ENCODE measurements at regions not wholly inside any gene's neighbourhood (a gene's known extent, or its start where the extent isn't known, plus 50 kb on each side); places are given as distances from the start of the nearest gene placed in this dataset.
"Not testable (repeated sequence)": the region's sequence is repeated elsewhere in the genome, so short reads cannot be mapped to it uniquely, and the experiment has no call there.

DNA sequence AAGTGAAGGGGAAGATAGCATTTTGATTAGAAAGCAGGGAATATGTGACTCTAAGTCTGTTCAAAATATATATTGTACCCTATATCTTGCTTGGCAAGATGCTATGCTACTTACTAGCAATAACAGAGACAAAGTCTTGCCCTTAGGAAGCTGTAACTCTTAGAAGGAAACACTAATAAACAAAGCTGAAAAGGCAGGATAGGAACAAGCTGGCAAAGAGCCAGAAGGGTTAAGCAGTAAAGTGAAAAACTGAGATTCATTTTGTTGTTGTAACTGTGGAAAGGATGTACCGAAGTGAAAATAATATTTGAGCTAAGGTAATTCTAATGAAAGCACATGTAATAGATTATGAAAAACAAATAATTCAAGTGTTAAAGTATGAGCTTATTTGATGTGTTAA is 527.1 kb upstream of the FLRT2 start:
- DNase-seq = no peak

DNA sequence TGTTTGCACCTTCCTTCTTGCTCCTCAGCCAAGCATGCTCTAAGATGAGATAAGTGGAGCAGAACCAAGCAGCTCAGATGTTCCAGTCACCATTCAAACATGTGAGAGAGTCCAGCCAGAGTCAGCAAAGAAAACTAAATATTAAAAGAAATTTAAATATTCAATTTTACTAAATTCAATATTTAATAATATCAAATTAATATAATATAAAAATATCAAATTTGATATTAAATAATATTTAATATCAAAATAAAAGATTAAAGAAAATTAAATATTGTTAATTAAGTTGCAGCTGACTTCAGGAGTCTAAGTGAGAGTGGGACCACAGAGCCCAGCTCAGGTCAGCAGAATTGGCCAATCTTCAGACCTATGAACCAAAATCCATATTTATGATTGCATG is 526.1 kb upstream of the FLRT2 start:
- no peak for DNase-seq

DNA sequence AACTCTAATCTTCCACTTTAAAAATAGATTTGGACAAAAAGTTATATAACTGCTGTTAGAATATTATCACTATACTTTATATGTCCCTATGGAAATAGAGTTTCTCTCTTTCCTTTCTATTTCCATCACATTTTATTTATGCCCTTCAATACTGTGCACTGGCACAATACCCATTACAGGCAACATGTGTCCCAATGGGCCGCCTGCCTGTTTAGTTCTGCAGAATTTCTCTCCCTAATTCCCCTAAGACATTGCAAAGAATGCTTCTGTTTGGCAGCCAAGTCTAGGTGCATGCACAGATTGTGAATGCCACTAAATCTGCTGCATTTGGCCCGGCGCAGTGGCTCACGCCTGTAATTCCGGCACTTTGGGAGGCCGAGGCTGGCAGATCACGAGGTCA is 520.4 kb upstream of the FLRT2 start:
- DNase-seq = no peak

DNA sequence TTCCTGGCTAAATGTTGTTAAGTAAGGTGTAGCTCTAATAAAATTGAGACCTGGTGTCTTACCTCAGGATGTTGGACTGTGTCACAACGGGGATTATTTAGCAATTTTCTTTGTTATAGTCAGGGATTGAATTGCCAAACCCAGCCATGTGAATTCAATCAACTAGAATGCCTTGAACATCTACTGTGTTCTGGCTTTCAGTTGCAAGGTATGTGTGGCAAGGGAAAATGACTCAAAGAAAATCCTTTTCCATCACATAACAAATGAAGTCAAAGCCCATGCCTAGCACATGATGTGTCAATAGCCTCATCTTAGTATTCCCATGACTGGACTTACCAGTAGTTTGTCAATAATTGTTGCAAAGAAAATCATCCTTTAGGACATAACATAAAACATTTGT is 519.8 kb upstream of the FLRT2 start:
- no peak for DNase-seq

DNA sequence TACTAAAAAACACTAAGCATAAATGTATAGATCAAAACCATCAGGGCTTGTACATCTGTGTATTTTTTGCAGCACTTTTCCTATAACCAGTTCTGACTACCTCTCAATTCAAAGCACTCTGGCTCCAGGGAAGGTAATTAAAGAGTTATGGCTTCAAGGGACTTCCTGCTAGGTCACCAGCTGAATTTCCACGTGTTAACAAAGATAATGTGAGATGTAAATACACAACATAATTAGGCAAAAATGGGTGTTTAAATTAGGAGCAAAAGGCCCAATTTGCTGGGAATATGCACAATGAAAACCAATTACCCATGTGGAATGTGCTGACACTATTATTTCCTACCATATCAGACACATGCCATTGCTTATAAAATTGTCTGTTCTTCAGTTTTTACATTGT is 513.4 kb upstream of the FLRT2 start:
- no peak for DNase-seq

DNA sequence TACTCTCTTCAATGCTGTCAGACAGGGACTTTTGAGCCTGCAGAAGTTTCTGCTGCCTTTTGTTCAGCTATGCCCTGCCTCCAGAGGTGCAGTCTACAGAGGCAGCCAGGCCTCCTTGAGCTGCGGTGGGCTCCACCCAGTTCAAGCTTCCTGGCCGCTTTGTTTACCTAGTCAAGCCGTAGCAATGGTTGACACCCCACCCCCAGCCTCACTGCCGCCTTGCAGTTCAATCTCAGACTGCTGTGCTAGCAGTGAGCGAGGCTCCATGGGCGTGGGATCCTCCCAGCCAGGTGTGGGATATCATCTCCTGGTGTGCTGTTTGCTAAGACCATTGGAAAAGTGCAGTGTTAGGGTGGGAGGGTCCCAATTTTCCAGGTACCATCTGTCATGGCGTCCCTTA is 506.1 kb upstream of the FLRT2 start:
- DNase-seq = not testable (repeated sequence)

DNA sequence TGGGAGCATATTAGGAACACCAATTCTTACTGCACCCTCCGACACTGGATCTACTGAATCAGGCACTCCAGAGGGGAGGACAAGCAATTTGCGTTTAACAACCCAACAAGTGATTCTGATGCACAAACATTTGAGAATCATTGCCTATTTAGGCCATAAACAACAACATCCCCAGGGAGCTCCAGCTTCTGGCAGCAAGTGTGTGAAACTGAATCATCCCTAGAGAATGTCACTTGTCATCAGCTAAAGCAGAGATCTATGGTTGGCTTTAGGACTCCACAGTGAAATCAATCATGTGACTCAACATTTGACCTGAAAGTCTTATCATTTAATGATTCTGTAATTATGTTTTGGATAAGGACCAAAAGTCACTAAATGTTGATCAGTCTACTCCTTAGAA is 505.0 kb upstream of the FLRT2 start:
- no peak for DNase-seq

DNA sequence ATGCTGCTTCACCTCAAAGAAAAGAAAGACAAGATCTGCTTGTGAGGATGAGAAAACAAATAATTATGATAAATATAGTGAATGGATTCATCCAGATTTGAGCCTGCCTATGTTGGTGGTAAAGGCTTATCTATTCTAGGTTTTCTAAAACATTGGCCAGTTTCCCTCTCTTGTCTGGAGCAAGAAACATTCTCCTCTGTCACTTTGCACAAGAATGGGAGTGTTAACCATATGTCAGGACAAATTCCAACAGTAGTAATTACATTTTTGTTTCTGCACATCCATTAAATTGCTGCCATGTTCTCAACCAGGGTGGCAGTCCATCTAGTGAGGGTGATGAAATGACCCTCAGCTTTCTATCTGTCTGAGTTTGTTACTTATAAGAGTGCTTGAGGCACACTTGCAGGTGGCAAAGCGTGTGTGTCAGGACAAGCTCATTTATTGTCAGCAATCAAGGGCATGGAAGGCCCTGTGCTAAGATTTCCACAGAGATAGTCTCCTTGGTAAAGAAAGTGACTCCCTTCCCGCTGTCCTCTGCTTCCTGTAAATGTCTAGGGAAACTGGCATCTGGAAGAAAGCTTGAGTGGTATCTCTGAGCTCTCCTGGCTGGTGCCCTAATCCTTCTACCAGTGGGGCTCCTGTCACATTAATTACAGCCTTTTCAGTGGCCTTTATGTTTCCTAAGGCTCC is 502.1 kb upstream of the FLRT2 start:
- DNase-seq = no peak

DNA sequence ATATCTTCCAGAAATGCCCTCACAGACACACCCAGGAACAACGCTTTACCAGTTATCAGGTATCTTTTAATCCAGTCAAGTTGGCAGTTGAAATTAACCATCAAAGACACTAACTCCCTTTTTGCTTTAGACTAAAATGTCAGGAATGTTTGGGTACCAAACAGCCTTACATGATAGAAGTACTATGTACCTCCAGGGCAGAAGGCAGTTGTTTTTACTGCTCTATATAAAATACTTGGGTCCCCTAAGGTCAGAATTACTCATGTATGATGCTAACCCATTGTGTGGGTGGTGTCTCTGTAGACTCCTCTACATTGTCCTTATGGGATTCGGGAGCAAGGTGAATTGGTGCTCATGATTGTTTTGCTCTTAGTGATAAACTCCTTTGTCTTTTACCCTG is 492.5 kb upstream of the FLRT2 start:
- DNase-seq = no peak

DNA sequence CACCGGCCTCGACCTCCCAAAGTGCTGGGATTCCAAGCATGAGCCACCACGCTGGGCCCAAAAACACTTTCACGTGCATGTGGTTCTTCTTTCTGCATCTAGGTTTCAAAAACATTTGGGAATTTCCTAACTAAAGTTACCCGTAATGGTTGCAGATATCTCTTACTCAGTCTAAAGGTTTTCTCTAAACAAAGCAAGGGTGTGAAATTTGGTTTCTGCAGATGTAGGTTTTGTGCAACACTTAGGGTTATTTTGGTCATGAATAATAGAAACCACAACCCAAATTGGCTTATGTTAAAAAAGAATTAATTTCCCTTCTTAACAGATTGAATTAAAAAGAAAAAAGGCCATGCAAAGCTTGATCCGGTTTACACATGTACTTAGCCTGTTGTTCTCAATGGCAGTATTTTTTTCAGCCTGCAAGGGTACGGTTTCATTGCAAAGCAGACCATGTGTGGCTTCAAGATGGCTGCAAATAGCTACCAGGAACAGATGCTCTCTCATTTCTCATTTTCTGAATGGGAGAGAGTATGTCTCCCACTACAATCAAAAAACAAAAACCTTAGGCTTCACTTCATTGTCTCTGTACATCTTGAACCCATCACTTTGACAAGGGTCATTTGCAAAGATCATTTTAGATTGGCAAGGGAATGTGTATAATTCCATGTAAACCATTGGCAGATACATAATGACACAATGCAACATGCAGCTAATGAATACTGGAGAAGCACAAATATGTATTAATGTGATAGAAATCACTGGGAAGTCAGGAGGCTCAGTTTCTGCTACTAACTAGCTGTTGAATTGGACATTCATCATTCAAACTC is 491.2 kb upstream of the FLRT2 start:
- no peak for DNase-seq

DNA sequence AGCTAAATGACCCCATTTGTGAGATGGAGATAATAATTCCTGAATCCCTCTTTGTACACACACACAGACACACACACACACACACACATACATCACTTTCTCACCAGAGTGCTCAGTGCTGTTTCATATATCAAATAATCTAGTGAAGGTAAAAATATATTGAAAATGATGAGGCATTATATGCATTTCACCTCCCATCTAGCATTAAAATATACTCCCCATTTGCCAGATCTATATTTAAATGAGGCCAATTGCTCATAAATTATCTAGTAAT is 490.7 kb upstream of the FLRT2 start:
- DNase-seq = no peak

DNA sequence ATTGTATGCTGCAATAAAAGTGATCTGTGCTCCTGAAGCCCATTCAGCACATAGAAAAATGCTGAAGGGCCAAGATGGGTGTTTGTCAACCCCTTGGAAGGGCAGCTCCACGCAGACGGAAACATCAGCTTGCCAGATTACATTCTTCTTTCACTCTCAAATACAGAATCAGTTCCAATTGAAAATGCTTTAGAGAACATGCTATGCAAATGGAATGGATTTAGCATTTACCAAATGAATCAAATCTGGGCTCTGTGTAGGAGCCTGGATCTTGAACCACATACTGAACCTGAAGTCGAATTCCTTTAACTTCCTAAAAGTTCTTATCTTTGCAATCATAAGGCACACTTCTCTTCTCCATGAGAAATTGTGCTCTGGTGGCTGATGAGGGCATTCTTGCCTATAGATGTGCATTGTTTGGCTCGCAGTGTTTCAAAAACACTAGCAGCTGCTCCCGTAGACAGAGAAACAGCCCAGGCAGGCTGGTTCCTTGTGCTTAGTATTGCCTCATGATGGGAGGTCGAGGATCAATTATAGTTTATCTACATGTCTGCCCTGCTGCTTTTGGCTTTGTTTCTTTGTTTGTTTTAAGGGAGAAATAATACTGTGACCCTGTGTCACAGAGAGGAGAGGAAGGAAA is 489.8 kb upstream of the FLRT2 start:
- peak; percentile 63 for DNase-seq

DNA sequence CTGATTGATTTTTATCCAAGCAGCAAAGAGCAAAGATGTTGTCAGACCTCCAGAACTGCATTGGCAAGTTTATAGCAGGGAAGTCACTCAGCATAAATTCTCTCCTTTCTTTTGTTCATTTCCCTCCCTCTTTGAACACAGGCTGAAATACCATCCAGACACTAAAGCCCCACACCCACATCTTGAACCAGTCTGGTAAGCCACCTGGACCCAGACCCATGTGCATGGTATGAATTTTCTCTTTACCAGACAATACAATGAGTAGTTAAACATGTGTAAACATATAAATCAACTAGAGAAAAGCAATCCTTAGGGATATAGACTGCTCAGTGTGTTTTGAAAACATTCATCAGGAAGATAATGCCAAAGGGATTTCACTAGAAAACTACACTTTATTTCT is 488.3 kb upstream of the FLRT2 start:
- peak; percentile 70 for DNase-seq

DNA sequence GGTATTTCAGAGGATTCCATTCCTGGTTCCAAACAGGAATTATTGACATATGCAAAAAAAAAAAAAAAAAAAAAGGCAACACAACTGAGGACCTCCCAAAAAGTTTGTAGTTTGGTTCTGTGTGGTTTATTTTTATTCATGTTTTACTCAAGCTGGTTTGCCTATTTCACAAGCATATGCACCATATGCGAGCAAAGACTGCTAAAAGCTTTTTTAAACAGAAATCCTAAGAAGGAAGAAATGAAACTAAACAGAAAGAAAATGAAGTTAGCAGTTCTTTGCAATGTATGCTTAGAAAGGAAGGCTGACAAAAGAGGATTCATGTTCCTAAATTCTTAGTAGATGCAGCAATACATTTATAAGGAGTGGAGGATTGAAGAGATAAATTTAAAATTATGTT is 487.6 kb upstream of the FLRT2 start:
- DNase-seq = no peak

DNA sequence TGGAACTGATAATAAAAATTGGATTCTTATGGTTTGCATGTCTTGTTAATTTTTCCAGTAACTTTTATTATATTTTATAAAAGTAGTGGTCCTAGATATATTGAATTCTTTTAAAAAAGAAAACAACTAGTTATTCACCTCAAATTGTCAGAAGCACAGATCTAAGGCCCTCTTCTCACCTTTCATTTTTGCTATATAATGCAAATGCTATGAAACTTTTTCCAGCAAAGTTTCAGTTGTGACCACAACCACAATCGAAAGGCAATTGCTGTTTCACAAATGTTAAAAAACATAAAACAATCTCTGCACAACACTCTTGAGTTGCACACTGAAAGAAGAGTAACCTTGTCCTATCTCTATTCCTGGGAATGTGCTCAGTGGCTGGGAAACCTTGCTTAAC is 479.8 kb upstream of the FLRT2 start:
- DNase-seq = no peak

DNA sequence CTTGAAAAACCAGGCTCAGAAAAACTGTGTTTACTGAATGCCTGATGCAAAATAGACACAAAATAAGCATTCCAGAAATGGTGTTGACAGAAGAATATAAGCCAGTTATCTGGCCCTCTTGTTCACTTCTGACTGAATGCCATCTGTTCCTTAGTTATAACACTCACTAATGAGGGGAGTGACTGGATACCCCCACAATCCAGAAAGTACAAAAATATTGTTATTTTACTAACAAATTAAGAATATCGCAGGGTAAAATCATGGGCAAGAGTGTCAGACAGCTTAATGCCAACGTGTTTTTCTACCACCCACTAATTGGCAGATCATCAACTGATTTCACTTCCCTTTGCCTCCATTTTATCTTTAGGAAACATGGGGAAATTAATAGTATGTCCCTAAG is 477.3 kb upstream of the FLRT2 start:
- no peak for DNase-seq

DNA sequence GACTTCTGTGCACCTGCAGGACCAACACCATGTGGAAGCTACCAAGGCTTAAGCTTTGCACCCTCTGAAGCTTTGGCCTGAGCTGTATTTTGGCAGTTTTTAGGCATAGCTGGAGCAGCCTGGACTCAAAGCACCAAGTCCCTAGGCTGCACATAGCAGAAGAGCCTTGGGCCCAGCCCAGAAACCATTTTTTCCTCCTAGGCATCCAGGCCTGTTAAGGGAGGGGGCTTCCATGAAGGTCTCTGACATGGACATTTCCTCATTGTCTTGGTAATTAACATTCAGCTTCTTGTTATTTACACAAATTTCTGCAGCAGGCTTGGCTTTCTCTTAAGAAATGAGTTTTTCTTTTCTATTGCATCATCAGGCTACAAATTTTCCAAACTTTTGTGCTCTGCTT is 475.8 kb upstream of the FLRT2 start:
- DNase-seq = no peak

DNA sequence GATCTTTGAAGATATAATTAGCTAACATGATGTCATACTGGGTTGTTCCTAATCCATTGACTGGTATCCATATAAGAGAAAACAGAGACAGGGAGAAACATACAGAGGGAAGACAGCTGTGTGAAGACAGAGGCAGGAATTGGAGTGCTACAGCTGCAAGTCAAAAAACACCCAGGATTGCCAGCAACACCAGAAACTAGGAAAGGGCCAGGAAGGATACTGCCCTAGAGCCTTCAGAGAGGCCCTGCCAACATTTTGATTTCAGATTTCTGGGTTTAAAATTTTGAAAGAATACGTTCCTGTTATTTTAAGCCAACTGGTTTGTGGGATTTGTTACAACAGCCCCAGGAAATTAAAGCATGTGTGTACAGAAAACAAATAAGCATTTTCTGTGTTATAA is 473.7 kb upstream of the FLRT2 start:
- no peak for DNase-seq

DNA sequence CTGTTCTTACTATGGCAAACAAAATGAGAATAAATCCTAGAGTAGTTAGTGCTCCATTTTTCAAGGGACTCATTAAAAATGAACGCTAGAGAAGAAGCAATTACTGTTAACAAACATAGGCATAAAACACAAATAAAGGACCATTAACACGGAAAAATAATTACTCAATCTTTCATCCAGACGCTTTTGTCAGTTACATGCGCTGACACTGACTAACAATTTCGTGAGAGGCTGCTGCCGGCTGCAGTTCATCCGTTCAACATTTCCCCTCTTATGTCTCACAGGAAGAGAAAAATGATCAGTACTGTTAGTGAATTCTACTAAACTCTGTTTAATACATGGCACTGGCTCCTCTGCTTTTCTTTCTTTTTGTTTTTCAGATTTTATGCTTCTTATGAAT is 472.7 kb upstream of the FLRT2 start:
- no peak for DNase-seq

DNA sequence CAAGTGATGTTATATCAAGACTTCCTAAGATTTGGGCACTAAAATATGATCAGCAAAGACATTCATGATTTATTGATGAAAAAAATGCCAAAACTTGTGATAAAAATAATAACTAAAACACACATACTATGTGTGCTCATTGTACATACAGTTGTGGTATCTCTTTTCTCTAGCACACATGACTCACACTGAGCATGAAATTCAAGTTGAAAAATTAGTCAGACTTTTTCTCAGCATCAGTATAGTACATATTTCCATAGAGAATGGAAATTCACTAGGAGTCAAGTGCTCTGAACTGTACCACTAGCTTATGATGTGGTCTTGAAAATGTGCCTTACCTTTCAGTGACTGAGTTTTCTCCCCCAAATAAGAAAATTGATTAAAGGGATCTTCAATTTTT is 471.8 kb upstream of the FLRT2 start:
- DNase-seq = no peak

DNA sequence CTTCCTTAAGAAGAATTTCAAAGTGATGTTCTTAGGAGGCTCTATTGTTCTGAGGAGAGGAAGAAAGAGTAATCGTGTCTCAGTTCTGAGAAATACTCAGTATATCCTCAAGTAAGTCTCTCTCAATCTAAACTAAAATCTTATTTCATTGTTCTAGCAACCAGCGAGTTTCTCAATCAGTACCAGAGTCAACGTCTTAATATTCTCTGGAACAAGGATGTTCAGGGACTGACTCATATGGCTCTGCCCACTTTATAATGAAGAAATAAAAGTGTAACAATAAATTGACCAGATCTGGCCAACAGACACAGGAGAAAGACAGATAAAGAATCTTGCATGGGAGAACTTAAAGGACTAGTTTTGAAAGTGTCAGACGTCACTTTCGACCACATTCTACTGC is 469.8 kb upstream of the FLRT2 start:
- no peak for DNase-seq

DNA sequence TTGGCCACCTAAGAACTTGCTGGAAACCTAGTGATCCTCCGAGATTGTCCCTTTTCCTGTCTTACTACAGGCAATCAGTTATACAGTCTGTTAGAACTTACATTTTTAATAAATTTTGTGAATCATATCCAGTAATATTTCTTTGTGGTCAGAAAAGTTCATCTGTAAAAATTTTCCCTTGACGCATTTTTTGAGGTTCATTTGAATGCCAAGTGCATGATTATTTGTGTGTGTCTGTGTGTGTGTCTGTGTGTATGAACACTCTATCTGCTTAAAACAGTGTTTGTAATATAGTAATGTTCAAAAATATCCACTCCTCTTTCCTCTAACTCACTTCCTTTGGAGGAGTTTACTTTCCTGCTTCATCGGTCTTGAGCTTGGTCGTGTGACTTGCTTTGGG is 468.7 kb upstream of the FLRT2 start:
- DNase-seq = no peak

DNA sequence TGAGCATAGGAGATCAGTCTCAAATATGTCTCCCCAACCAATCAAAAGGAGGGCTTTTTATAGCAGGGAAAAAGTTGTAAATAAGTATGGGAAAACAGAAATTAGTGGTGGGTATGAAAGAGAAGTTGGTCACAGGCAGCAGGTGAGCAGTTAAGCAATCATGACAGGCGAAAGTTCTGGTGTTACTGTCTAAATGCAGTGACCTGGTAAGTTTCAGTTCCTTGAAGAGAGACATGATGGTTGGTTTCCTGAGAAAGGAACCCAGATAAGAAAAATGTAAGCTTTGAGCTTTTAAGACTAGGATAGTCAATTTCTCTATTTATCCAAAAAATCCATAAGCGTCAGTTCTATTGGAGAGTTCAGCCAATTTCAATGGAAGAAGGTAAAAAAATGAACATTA is 466.2 kb upstream of the FLRT2 start:
- DNase-seq = no peak

DNA sequence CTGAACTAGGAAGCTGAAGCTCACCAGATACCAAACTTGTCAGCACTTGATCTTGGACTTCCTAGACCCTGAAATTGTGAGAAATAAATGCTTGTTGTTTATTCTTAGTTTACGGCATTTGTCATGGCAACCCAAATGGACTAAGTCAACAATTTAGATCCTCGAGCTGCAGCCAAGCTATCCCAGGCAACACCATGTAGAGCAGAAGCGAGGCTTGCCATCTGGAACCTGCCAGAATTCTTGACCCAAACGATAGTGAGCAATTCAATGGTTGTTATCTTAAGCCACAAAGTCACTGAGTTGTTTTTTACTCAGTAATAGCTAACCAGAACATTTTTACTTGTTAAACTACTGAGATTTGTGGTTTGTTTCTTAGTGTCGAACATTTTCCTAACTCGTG is 458.5 kb upstream of the FLRT2 start:
- DNase-seq = no peak

DNA sequence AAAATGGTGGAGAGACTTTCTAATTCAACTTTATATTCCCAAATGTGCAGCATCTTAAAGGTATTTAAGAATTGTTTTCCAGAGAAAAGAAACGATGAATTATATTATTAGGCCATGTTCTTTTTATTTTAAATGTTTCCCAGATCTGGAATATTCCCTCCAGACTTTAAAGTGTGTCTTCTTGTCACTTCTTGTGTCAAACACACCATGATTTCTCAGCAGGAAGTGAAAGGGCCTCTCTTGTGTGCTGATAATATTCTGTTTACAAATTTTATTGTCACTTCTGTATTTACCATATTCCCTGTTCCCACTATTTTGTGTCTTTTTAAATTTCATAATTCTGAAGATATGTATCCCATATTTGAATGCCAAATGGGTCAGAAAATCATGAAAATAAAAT is 455.0 kb upstream of the FLRT2 start:
- no peak for DNase-seq

Measured in NCI-H345 (cell line).